ENCODE measurements at regions not wholly inside any gene's neighbourhood (a gene's known extent, or its start where the extent isn't known, plus 50 kb on each side); places are given as distances from the start of the nearest gene placed in this dataset.

DNA sequence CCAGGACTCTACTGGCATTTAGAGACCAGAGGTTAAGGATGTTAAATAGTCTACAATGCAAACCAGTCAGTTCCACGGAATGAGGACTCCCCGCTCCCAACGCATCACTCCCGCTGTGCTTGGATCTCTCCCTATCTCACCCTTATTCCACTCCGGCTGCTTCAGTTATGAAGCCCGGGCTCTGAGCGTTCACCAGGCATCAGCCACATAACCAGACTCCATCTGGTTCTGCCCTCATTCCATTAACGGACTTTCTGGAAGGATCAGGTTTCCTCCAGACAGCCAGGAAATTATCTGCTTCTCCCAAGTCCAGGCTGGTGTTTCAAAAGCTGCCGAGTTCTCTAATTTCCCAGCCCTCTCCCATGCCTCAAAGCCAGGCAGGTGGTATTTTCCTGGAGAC, 499.3 kb downstream of the GLRX3 start:
- TF ChIP-seq, protein P1, sequence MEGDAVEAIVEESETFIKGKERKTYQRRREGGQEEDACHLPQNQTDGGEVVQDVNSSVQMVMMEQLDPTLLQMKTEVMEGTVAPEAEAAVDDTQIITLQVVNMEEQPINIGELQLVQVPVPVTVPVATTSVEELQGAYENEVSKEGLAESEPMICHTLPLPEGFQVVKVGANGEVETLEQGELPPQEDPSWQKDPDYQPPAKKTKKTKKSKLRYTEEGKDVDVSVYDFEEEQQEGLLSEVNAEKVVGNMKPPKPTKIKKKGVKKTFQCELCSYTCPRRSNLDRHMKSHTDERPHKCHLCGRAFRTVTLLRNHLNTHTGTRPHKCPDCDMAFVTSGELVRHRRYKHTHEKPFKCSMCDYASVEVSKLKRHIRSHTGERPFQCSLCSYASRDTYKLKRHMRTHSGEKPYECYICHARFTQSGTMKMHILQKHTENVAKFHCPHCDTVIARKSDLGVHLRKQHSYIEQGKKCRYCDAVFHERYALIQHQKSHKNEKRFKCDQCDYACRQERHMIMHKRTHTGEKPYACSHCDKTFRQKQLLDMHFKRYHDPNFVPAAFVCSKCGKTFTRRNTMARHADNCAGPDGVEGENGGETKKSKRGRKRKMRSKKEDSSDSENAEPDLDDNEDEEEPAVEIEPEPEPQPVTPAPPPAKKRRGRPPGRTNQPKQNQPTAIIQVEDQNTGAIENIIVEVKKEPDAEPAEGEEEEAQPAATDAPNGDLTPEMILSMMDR (IDR thresholded peaks at IDR 0.05) = no peak
- no peak for TF ChIP-seq POLR2A (IDR thresholded peaks at IDR 0.05)
- no peak for TF ChIP-seq POLR2AphosphoS5 (IDR thresholded peaks at IDR 0.05)
